Heart left ventricle (tissue), 16 donors: ENCODE measurements at regions not wholly inside any gene's neighbourhood (a gene's known extent, or its start where the extent isn't known, plus 50 kb on each side); places are given as distances from the start of the nearest gene placed in this dataset.
A peak's percentile ranks its signal among the peaks of the same experiment; 100 is the strongest.
"Not testable (repeated sequence)": the region's sequence is repeated elsewhere in the genome, so short reads cannot be mapped to it uniquely, and the experiment has no call there.

Source experiments
- ATAC-seq, 4 donors: fragments of 200-7000 bp; cut with Tn5 transposase; one replicate each; pipeline ENCODE4 v1.9.1; 2020 to 2022; ENCODE audit warnings: moderate library complexity in 4 of 4, mild to moderate bottlenecking in 3 of 4, moderate number of reproducible peaks in 1 of 4
- DNase-seq, 5 donors: peaks; one replicate each; pipeline ENCODE4 v3.0.0-alpha.2; 2020
- H3K27ac ChIP-seq, 12 donors: fragments of 200-600 bp; sonication (generic) in 4 of 12; one replicate each; pipeline versions ENCODE4 v1.5.0 to v1.8.0; 2016 to 2022; ENCODE audit warnings: mild to moderate bottlenecking in 2 of 12
- H3K27me3 ChIP-seq, 9 donors: fragments of 200-600 bp; sonication (generic) in 2 of 9; one replicate each; pipeline versions ENCODE4 v1.5.1 to v1.8.0; 2016 to 2022; ENCODE audit warnings: mild to moderate bottlenecking in 3 of 9
- H3K36me3 ChIP-seq, 9 donors: fragments of 200-600 bp; sonication (generic) in 2 of 9; one replicate each; pipeline versions ENCODE4 v1.5.0 to v1.8.0; 2018 to 2022; ENCODE audit warnings: mild to moderate bottlenecking in 2 of 9
- H3K4me1 ChIP-seq, 12 donors: fragments of 200-600 bp; sonication (generic) in 4 of 12; one replicate each; pipeline versions ENCODE4 v1.5.0 to v1.8.0; 2016 to 2022; ENCODE audit warnings: mild to moderate bottlenecking in 3 of 12
- H3K4me3 ChIP-seq, 12 donors: fragments of 200-600 bp; sonication (generic) in 4 of 12; one replicate each; pipeline versions ENCODE4 v1.5.0 to v1.8.0; 2017 to 2022; ENCODE audit warnings: mild to moderate bottlenecking in 9 of 12, moderate library complexity in 4 of 12
- H3K9me3 ChIP-seq, 12 donors: fragments of 200-600 bp; sonication (generic) in 4 of 12; one replicate each; pipeline versions ENCODE4 v1.5.0 to v1.8.0; 2016 to 2022; ENCODE audit warnings: mild to moderate bottlenecking in 1 of 12
- WGBS, 4 donors: extraction: QIAGEN DNeasy Blood & Tissue Kit in 2 of 4; methylation state at CpG; one replicate each; pipeline versions ENCODE4 v1.1.5 to v1.1.7; 2013 to 2018; 5-methylcytosine and 5-hydroxymethylcytosine counted together
- intact Hi-C, 10 donors: fragments of 100-400 bp; cut with DNase I; formaldehyde crosslinking; loops; one replicate each; pipeline versions ENCODE4 v1.11.1 to v1.14.2; 2022
- donor health status: ischemic (EF 13 %, LVEDD 7.1; RV severe dilation, severe dysfunction).
- donor health status: healthy with polysubstance abuse.
- donor health status: DM: no; HTN: yes; CAD: no.
- donor health status: DM: no; HTN: no; CAD: no.
- donor health status: ischemic (EF 25% LVEDD 6.9; RV normal size, moderate dysfunction).
- donor health status: ischemic (EF 25% LVEDD 5.7; RV mildly dilated, moderate dysfunction).
- donor health status: healthy.
- donor health status: DM: yes; HTN: yes; CAD: no.
- donor health status: ischemic (EF 35%, LVEDD 5.7; RV mildly dilated, moderate dysfunction).
- donor health status: nonischemic (EF 11% LVEDD 7.7; RV severe dilation, severe dysfunction).
- donor health status: DM: yes; HTN: yes; CAD: no.
- donor health status: PGD.
- donor health status: ischemic (EF 29% LVEDD 5.4; RV normal size, mild dysfunction).
- donor health status: nonischemic (EF 23%, LVEDD 6.1; RV moderate dilation, normal function).

- H3K4me1 ChIP-seq, intact Hi-C loops, H3K36me3 ChIP-seq, H3K9me3 ChIP-seq, DNase-seq, H3K4me3 ChIP-seq, H3K27me3 ChIP-seq, ATAC-seq: not testable (repeated sequence)
- peak overlapping the region in 1 of 12 donors; percentile 42 for H3K27ac ChIP-seq
- WGBS, 4 donors = 86 to 92% methylated on average over 2 of the region's 2 CpGs; no CpG with 5 or more reads in 2 of the 4 donors
Measured at GRCh38 chr1:206287759-206288158, 84.4 kb downstream of the SRGAP2 start.

- no CpG with 5 or more reads among the region's 3 CpGs for WGBS, 4 donors
- not testable (repeated sequence) for H3K4me1 ChIP-seq
- ATAC-seq = peak in 2 of 4 donors; percentile 47 to 48
Measured at GRCh38 chr1:206288453-206288852, 85.1 kb downstream of the SRGAP2 start.

DNA sequence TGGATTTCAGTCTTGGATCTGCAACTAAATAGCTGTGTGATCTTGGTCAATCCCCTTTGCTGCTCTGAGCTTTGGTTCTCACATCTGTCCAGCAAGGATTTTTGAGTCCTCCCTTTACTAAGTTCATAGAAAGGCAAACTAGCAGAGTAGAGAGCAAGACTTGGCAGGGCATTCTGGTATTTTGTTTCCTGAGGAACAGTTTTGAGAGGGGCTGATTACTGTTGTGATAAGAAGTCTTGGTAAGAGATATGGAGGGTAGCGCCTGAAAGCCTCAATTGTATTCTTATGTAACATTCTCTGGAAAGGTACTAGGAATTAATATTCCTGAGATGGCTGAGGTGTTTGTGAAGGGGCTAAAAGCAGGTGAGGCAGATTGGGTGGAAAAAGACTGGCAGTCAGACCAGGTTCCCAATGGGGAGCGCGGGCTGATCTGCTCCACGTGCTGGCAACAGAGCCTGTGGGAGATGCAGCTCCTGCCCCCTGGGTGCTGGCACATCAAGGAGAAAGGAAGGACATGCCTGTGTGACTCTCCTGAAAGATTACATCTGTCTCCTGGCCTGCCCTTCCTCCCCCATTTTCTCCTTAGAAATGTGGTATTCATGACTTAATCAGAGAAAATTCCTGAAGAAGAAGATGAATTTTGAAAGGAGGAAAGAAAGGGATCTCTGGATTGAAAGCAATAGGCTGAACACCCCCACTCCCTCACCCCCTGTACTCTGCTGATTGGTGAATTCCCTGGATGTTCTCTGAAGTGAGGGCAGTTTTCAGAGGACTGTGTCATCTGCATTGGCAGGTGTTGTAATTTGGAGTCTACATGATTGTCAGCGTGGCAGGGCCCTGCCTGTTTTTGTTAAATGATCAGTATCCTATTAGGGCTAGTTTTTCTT lies 94.0 kb downstream of the SRGAP2 start:
- H3K4me1 ChIP-seq, H3K27me3 ChIP-seq, H3K9me3 ChIP-seq, H3K4me3 ChIP-seq, H3K36me3 ChIP-seq, ATAC-seq, H3K27ac ChIP-seq, intact Hi-C loops, DNase-seq: not testable (repeated sequence)
- WGBS, 4 donors = 71 to 86% methylated on average over 1 to 3 of the region's 5 CpGs; no CpG with 5 or more reads in 2 of the 4 donors

More at GRCh38 chr1:206288453-206288852, 85.1 kb downstream of the SRGAP2 start:
- H3K4me3 ChIP-seq, DNase-seq, H3K9me3 ChIP-seq, H3K27ac ChIP-seq, intact Hi-C loops, H3K27me3 ChIP-seq, H3K36me3 ChIP-seq: not testable (repeated sequence)

DNA sequence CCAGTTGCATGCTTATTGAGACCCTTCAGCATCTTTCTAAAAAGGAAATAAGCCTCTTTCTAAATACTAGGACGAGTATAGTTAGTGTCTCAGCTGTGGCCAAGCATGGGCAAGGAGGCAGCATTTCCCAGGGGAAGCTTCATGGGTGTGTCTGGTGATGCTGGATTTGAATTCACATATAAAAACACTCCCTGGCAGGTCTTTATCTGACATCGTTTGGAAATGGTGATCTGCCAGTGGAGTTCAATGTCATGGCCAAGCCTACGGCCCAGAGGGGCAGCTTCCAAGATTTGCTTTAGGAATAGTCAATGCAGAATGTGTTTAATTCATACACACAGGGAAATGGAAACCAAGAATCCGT lies 94.7 kb downstream of the SRGAP2 start:
- H3K4me3 ChIP-seq, H3K27ac ChIP-seq, H3K36me3 ChIP-seq, DNase-seq, H3K9me3 ChIP-seq, ATAC-seq, H3K27me3 ChIP-seq, H3K4me1 ChIP-seq, intact Hi-C loops: not testable (repeated sequence)
- 18 to 63% (median 38%) methylated on average over 1 to 2 of the region's 4 CpGs for WGBS, 4 donors

GRCh38 chr1:206299181-206299791 lies 95.9 kb downstream of the SRGAP2 start:
- H3K4me1 ChIP-seq, H3K36me3 ChIP-seq, H3K27me3 ChIP-seq, intact Hi-C loops, H3K27ac ChIP-seq, H3K9me3 ChIP-seq, H3K4me3 ChIP-seq, DNase-seq, ATAC-seq: not testable (repeated sequence)
- 67 to 100% (median 87%) methylated on average over 1 to 3 of the region's 5 CpGs for WGBS, 4 donors

GRCh38 chr1:206299942-206300341 lies 96.6 kb downstream of the SRGAP2 start:
- H3K36me3 ChIP-seq, H3K4me1 ChIP-seq, DNase-seq, H3K27ac ChIP-seq, H3K4me3 ChIP-seq, intact Hi-C loops, H3K27me3 ChIP-seq, H3K9me3 ChIP-seq: not testable (repeated sequence)
- peak in 2 of 4 donors; percentile 44 to 51 for ATAC-seq
- WGBS, 4 donors = 100% methylated on average over 1 of the region's 2 CpGs; no CpG with 5 or more reads in 3 of the 4 donors

GRCh38 chr1:206302056-206302455 lies 98.7 kb downstream of the SRGAP2 start:
- H3K4me1 ChIP-seq, DNase-seq, H3K27me3 ChIP-seq, H3K36me3 ChIP-seq, H3K4me3 ChIP-seq, intact Hi-C loops, H3K9me3 ChIP-seq, H3K27ac ChIP-seq: not testable (repeated sequence)
- WGBS, 4 donors = 67 to 75% (median 68%) methylated on average over 1 of the region's 1 CpG; no CpG with 5 or more reads in 1 of the 4 donors
- ATAC-seq = peak in 1 of 4 donors; percentile 45

DNA sequence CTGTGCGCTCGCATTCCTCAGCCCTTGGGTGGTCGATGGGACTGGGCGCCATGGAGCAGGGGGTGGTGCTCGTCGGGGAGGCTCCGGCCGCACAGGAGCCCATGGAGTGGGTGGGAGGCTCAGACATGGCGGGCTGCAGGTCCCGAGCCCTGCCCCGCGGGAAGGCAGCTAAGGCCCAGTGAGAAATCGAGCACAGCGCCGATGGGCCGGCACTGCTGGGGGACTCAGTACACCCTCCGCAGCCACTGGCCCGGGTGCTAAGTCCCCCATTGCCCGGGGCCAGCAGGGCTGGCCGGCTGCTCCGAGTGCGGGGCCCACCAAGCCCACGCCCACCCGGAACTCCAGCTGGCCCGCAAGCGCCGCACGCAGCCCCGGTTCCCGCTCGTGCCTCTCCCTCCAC lies 104.1 kb downstream of the SRGAP2 start:
- H3K4me1 ChIP-seq, H3K9me3 ChIP-seq, H3K27me3 ChIP-seq, H3K36me3 ChIP-seq, intact Hi-C loops, H3K4me3 ChIP-seq, H3K27ac ChIP-seq, ATAC-seq, DNase-seq: not testable (repeated sequence)
- WGBS, 4 donors = 95 to 100% (median 96%) methylated on average over 7 to 14 of the region's 31 CpGs; no CpG with 5 or more reads in 1 of the 4 donors

DNA sequence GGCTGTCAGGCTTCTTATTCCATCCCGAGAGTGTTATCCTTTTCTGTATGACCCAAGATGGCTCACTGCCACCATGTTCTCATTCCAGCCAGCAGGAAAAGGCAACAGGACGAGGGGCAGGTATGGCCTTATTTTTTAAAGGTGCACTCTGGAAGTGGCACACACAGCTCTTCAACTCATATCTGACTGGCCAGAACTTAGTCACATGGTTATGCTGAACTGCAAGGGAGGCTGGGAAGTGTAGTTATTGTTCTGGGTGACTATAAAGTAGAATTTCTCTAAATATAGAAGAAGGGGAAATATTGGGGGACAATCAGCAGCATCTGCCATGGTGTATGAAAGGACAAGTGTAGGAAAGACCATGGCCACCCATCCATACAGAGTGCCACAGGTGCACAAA lies 107.6 kb downstream of the SRGAP2 start:
- no CpG with 5 or more reads among the region's 2 CpGs for WGBS, 4 donors
- H3K36me3 ChIP-seq, H3K4me1 ChIP-seq, H3K9me3 ChIP-seq, H3K27me3 ChIP-seq, H3K4me3 ChIP-seq, DNase-seq, intact Hi-C loops, H3K27ac ChIP-seq: not testable (repeated sequence)
- peak; percentile 29 to 58 (median 36) for ATAC-seq

GRCh38 chr1:206311611-206312273 lies 108.4 kb downstream of the SRGAP2 start:
- ATAC-seq (peak; percentile 97 to 98 (median 97)), DNase-seq (peak; percentile 48 to 73 (median 66))
- H3K27ac ChIP-seq, H3K27me3 ChIP-seq, H3K36me3 ChIP-seq, H3K4me1 ChIP-seq, H3K9me3 ChIP-seq, intact Hi-C loops, H3K4me3 ChIP-seq: not testable (repeated sequence)
- 32 to 100% (median 69%) methylated on average over 1 to 2 of the region's 7 CpGs for WGBS, 4 donors
